ENCODE measurements at regions not wholly inside any gene's neighbourhood (a gene's known extent, or its start where the extent isn't known, plus 50 kb on each side); places are given as distances from the start of the nearest gene placed in this dataset.
"Not testable (repeated sequence)": the region's sequence is repeated elsewhere in the genome, so short reads cannot be mapped to it uniquely, and the experiment has no call there.

DNA sequence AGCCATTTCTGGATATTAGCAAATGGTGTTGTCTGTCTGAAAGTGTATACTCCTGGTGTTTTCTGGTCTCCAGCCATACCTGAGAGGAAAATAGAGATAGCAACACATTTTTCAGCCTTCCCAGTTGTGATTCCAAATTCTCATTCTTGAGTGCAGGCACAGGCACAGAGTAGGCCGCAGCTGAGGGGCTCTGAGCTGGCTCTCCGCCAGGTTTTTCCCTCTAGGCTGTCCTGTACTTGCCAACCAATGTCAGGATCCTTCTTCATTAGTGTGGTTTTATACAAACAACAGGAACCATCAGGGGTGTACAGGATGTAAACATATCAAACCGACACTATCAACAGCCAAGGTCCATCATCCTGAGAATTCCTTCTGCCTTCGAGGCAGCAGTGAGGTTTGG, 1733.6 kb upstream of the CELF4 start:
- DNase-seq: no peak

DNA sequence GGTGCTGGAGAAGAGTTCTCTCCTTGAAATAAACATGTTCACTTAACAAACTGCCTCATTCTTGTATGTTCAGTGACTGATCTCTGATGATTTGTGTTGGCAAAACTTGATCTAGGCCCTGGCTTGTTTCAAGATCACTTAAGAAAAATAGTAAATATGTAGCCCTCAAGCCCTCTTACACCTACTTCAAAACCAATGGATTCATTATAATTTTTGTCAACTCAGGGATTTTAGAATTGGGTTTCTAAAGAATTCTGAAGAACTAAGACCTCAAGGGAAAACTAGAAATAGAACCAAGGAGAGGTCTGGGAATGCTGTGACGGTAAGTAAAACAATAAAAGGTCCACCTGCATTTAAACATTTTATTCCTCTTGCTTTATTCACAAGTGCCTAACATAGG, 1731.6 kb upstream of the CELF4 start:
- no peak for DNase-seq

DNA sequence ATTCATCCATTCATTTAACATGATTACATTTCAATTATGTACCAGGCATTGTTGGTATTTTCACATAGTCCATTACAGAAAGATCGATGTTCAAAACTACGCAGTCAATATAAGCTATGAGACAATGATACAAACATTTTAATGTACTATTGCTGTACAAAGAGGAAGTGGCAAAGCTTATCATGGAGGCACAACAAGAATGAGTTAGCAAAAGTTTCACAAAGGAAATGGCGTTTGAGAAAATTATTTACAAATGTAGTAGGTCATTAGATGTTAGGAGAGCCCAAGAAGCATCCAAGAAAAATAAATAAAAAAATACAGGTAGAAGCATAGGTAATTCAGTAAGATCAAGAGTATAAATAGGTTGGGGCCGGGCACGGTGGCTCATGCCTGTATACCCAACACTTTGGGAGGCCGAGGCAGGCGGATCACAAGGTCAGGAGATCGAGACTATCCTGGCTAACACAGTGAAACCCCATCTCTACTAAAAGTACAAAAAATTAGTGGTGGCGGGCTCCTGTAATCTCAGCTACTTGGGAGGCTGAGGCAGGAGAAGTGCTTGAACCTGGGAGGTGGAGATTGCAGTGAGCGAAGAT, 1730.8 kb upstream of the CELF4 start:
- DNase-seq: no peak

GRCh38 chr18:39276764-39277163, 1711.2 kb upstream of the CELF4 start:
- no peak for DNase-seq

DNA sequence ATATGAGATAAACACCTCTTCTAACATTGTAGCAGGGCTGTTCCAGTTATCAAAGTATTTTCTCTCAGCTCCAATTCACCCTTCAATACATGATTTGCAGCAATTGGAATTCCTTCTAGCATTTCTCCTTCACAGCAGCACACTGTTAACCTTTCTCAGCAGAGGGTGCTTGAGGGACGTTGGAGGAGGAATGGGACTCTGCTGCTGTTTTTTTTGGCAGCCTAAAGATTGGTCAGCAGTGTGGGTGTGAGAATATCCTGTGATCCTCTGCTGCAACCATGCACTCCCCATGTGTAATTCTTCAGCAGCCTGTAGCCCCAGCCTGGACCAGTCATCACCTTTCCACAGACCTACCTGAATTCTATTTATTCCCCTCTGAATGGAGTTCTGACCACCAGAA, 1708.9 kb upstream of the CELF4 start:
- DNase-seq: no peak

DNA sequence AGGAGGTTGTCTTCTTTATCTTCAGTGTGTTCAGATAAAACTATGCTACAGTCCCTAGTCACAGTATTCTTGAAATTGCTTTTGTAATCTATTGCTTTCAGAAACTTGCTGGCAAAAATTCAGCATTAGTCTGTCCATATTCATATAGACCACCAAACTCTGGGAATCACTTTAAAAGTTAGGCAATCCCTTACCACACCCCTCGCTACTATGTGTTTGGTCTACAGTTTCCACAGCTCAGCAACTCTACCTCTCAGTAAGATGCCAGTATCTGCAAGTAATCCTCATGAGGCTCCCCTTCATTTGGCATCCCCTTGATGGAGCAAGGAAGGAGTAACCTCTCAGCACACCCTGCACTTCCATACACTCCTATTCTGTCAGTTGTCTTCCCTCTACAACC, 1706.6 kb upstream of the CELF4 start:
- DNase-seq: no peak

DNA sequence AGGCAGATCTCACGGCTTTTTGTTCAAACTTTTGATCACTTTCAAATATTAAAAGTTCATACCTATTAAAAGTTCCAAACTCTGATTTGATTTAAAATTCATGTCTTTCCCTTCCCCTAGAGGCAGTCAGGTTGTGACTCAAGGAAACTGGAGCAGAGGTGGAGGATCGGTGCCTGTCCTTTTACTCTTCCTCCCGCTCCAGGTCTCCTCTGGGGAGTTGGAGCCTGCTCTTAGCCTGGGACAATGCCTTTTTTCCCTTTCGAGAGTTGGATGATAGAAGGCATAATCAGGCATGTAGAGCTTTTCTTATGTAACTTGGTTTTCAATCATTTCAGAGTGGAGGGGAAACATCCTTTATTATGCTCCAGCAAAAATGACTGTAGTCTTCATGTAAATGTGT, 1706.1 kb upstream of the CELF4 start:
- DNase-seq: no peak

DNA sequence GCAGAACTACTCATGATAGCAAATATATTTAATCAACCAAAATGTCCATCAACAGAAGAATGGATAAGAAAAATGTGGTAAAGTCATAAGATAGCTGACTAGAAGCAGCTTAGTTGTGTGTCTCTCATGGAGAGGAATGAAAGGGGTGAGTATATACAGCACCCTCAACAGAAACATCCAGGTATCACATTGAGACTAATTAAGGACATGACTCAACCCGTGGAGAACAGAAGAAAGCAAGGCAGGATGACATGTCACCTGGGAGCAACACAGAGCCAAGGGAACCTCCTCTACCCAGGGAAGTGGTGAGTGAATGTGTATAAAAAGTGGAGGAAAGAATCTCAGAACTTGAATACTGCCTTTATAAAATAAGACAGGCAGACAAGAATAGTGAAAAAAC, 1695.0 kb upstream of the CELF4 start:
- DNase-seq: no peak

DNA sequence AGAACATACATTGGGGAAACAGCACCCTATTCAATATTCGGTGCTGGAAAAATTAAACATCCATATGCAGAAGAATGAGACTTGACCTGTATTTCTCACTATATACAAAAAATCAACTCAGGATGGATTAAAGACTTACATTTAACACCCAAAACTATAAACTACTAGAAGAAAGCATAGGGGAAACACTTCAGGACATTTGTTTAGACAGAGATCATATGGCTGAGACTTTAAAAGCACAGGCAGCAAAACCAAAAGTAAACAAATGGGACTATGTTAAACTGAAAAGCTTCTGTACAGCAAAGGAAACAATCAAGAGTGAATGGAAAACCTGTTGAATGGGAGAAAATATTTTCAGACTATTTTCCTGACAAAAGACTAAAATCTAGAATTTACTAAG, 1694.1 kb upstream of the CELF4 start:
- DNase-seq: no peak

DNA sequence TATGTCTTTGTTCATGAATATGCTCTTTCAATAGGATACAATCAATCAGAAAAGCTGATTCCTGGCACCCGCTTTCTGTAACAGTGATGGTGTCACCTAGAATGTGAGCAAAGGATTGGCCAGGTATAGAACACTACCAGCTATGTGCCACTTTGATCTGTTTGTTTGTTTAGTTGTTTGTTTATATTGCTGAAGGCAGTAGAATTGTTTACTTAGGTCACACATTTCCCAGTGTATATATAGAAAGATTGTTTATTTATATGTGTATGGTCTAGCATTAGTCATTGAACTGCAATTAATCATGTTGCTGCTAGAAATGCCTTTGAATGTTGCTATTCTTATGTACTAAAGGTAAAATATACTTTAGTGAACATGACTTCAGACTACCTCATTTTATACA, 1678.6 kb upstream of the CELF4 start:
- DNase-seq: no peak

DNA sequence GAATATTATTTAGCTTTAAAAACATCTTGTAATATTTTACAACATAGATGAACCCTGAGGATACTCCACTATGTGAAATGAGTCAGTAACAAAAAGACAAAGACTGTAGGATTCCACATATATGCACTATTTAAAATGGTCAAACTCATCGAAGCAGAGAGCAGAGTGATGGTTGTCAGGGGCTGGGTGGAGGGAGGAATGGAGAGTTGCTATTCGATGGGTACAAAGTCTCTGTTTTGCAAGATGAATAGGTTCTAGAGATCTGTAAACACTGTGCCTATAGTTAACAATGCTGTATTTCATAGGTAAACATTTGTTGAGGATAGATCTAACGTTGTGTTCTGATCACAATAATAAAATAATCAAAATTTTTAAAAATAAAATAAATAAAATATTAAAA, 1675.9 kb upstream of the CELF4 start:
- DNase-seq: no peak

GRCh38 chr18:39238981-39239660, 1673.5 kb upstream of the CELF4 start:
- no peak for DNase-seq

DNA sequence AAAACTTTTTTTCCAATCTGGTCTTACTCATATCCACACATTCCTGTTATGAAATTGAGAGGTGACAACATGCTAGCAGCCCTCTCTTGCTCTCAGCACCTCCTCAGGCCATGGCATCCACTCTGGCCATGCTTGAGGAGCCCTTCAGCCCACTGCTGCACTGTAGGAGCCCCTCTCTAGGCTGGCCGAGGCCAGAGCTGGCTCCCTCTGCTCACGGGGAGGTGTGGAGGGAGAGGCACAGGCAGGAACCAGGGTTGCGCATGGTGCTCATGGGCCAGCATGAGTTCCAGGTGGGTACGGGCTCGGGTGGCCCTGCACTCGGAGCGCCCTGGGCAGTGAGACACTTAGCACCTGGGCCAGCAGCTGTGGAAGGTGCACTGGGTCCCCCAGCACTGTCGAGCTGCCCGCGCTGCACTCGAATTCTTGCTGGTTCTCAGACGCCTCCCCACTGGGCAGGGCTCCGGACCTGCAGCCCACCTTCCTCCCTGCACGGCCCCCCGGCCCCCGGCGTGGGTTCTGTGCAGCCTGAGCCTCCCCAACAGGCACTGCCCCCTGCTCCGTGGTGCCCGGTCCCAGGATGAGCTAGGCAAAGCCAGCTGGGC, 1669.6 kb upstream of the CELF4 start:
- no peak for DNase-seq

- no peak for DNase-seq
Observed at GRCh38 chr18:39232937-39233336, 1667.3 kb upstream of the CELF4 start.

DNA sequence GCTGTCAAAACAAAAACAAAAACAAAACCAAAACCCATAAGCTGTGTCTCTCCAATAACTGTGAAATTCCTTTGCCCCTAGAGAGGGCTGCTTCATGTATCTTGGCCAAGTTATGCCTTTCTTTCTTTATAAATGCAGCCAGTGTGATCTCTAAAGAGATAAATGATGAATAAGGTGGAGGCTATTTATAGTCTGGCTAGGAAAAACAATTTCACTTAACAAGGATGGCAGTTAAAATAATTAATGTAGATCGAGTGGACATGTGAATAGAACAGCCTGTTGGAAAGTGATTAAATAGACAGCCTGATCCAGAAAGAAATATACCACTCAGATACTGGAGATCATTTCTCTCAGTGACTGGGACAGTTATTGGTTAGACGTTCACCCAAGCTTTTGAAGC, 1666.9 kb upstream of the CELF4 start:
- no peak for DNase-seq

GRCh38 chr18:39230086-39230803, 1664.6 kb upstream of the CELF4 start:
- DNase-seq: no peak

DNA sequence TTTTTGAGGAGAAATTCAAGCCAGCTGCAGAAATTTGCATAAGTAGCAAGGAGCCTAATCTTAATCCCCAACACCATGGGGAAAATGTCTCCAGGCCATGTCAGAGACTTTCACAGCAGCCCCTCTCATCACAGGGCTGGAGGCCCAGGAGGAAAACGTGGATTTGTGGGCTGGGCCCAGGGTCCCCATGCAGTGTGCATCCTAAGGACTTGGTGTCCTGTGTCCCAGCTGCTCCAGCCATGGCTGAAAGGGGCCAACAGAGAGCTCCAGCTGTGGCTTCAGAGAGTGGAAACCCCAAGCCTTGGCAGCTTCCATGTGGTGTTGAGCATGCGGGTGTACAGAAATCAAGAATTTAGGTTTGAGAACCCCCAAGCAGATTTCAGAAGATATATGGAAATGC, 1662.2 kb upstream of the CELF4 start:
- not testable (repeated sequence) for DNase-seq

DNA sequence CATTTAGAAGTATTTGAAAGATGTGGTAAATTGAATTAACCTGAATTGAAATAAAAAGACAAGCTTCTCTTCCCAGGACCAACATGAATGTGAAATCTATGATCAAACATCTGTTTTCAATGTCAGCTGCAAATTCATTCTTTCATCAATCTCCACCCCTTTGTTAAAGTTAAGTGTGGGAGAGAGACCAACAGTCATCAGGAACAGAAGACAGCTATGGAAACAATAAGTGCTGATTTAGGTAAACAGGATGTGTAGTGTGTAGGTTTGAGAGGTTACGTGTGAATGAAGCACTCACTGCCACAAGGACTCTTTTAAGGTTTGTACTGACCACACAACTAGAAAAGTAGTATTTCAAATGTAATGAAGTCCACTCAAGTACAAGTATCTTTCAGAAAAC, 1659.8 kb upstream of the CELF4 start:
- no peak for DNase-seq

GRCh38 chr18:39223283-39223682, 1657.7 kb upstream of the CELF4 start:
- no peak for DNase-seq

- no peak for DNase-seq
Observed at GRCh38 chr18:39215920-39216319, 1650.3 kb upstream of the CELF4 start.

DNA sequence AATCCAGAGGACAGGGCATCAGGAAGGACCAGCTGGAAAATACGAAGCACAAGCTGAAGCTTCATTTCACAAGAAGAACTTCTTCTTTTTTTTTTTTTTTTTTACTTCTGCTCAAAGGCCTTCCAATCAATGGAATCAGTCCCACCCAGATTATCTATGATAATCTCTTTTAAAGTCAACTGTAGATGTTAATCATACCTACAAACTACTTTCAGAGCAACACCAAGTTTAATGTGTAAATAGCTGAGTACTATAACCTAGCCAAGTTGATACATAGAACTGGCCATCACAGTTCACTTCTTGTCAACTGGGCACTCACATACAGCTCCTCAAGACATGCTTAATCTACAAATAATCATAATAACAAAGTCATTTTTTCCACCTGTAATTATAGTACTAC, 1645.9 kb upstream of the CELF4 start:
- DNase-seq: no peak

DNA sequence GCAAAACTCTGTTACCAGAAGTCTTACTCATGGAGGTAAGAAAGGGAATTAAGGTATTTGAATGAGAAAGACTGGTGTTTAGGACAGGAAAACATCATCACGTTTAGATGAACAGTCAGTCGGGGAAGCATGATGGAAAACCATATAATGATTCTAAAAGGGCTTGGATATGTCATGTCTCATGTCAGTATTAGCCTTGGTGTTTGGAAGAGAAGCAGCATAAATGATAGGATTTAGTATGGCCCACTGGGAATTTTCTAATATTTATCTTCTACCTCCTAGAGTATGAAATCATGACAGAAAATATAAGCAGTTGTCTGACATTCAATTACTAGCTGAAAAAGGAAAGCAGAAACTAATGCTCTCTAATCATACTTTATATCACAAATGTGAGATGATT, 1643.6 kb upstream of the CELF4 start:
- DNase-seq: no peak

GRCh38 chr18:39208729-39209128, 1643.1 kb upstream of the CELF4 start:
- DNase-seq: no peak

GRCh38 chr18:39208190-39208589, 1642.6 kb upstream of the CELF4 start:
- no peak for DNase-seq
